COR-L47 (cell line): ENCODE measurements at regions not wholly inside any gene's neighbourhood (a gene's known extent, or its start where the extent isn't known, plus 50 kb on each side); places are given as distances from the start of the nearest gene placed in this dataset.

ENCODE experiments used
- DNase-seq: peaks from one replicate; lab custom pipeline; 2025; lab: John Stamatoyannopoulos, UW

GRCh38 chr2:18927525-18928232 lies 338.3 kb upstream of the NT5C1B start:
- DNase-seq = no peak

- no peak for DNase-seq
Observed at GRCh38 chr2:18926631-18927524, 337.5 kb upstream of the NT5C1B start.

- DNase-seq = no peak
Observed at GRCh38 chr2:18925296-18925695, 335.9 kb upstream of the NT5C1B start.

- DNase-seq = no peak
Observed at GRCh38 chr2:18924886-18925285, 335.5 kb upstream of the NT5C1B start.

- DNase-seq = no peak
Observed at GRCh38 chr2:18924386-18924785, 335.0 kb upstream of the NT5C1B start.

GRCh38 chr2:18922276-18922675 lies 332.9 kb upstream of the NT5C1B start:
- no peak for DNase-seq

GRCh38 chr2:18918280-18918679 lies 328.9 kb upstream of the NT5C1B start:
- no peak for DNase-seq

GRCh38 chr2:18915227-18915626 lies 325.9 kb upstream of the NT5C1B start:
- DNase-seq = no peak

GRCh38 chr2:18913512-18913911 lies 324.1 kb upstream of the NT5C1B start:
- DNase-seq = no peak

- DNase-seq = no peak
Observed at GRCh38 chr2:18912225-18912888, 323.0 kb upstream of the NT5C1B start.

GRCh38 chr2:18911416-18911815 lies 322.0 kb upstream of the NT5C1B start:
- DNase-seq = no peak

GRCh38 chr2:18910843-18911242 lies 321.5 kb upstream of the NT5C1B start:
- no peak for DNase-seq

- DNase-seq = no peak
Observed at GRCh38 chr2:18907937-18908336, 318.6 kb upstream of the NT5C1B start.

- DNase-seq = no peak
Observed at GRCh38 chr2:18907508-18907907, 318.1 kb upstream of the NT5C1B start.

- no peak for DNase-seq
Observed at GRCh38 chr2:18903750-18904149, 314.4 kb upstream of the NT5C1B start.

- no peak for DNase-seq
Observed at GRCh38 chr2:18901242-18901641, 311.9 kb upstream of the NT5C1B start.

- no peak for DNase-seq
Observed at GRCh38 chr2:18900691-18901141, 311.3 kb upstream of the NT5C1B start.

- DNase-seq = no peak
Observed at GRCh38 chr2:18899725-18900124, 310.4 kb upstream of the NT5C1B start.

- DNase-seq = no peak
Observed at GRCh38 chr2:18898271-18898670, 308.9 kb upstream of the NT5C1B start.

- no peak for DNase-seq
Observed at GRCh38 chr2:18896125-18896764, 306.9 kb upstream of the NT5C1B start.

GRCh38 chr2:18891600-18892345 lies 302.4 kb upstream of the NT5C1B start:
- DNase-seq = no peak
